ENCODE measurements at regions not wholly inside any gene's neighbourhood (a gene's known extent, or its start where the extent isn't known, plus 50 kb on each side); places are given as distances from the start of the nearest gene placed in this dataset.

GRCh38 chr10:3524086-3524960 is 260.7 kb downstream of the KLF6 start:
- Mint-ChIP-seq H3K9me3 (no peaks in the 10 kb centered on the region), H3K27ac (no peak overlapping the region), H3K4me3 (no peak overlapping the region), H3K36me3 (no peaks in the 10 kb centered on the region), H3K27me3 (peaks cover 6% of the 10 kb centered on the region), H3K4me1 (peaks cover 3% of the 10 kb centered on the region)
- no peak for ATAC-seq (ENCODE audit: low read depth)
- DNase-seq (ENCODE audit: low spot score in 2 of 2), result no peak

GRCh38 chr10:3523309-3524050 is 261.5 kb downstream of the KLF6 start:
- Mint-ChIP-seq H3K27me3 (peaks cover 6% of the 10 kb centered on the region), H3K27ac (no peak overlapping the region), H3K4me3 (no peak overlapping the region), H3K9me3 (peaks cover 3% of the 10 kb centered on the region), H3K4me1 (peaks cover 3% of the 10 kb centered on the region), H3K36me3 (no peaks in the 10 kb centered on the region)
- no peak for ATAC-seq (ENCODE audit: low read depth)
- no peak for DNase-seq (ENCODE audit: low spot score in 2 of 2)

GRCh38 chr10:3516923-3517255 is 268.1 kb downstream of the KLF6 start:
- Mint-ChIP-seq H3K4me1 (no peaks in the 10 kb centered on the region), H3K9me3 (peaks cover 3% of the 10 kb centered on the region), H3K4me3 (no peak overlapping the region)

GRCh38 chr10:3516234-3516922 is 268.6 kb downstream of the KLF6 start:
- no peak overlapping the region for H3K27ac Mint-ChIP-seq
- H3K36me3 Mint-ChIP-seq, result no peaks in the 10 kb centered on the region
- H3K9me3 Mint-ChIP-seq, result peaks cover 3% of the 10 kb centered on the region
- no peaks in the 10 kb centered on the region for H3K4me1 Mint-ChIP-seq
- H3K27me3 Mint-ChIP-seq, result peaks cover 4% of the 10 kb centered on the region
- H3K4me3 Mint-ChIP-seq, result no peak overlapping the region
- no peak for ATAC-seq (ENCODE audit: low read depth)
- DNase-seq (ENCODE audit: low spot score in 2 of 2), result no peak

More at GRCh38 chr10:3516923-3517255, 268.1 kb downstream of the KLF6 start:
- H3K27ac Mint-ChIP-seq, result no peak overlapping the region
- H3K36me3 Mint-ChIP-seq, result no peaks in the 10 kb centered on the region
- H3K27me3 Mint-ChIP-seq, result peaks cover 5% of the 10 kb centered on the region
- DNase-seq (ENCODE audit: low spot score in 2 of 2), result no peak
- ATAC-seq (ENCODE audit: low read depth), result no peak

GRCh38 chr10:3514691-3515090 is 270.3 kb downstream of the KLF6 start:
- DNase-seq (ENCODE audit: low spot score in 2 of 2), result no peak
- H3K27ac Mint-ChIP-seq, result no peak overlapping the region

GRCh38 chr10:3512263-3512662 is 272.7 kb downstream of the KLF6 start:
- Mint-ChIP-seq H3K4me3 (no peak overlapping the region), H3K27me3 (peaks cover 4% of the 10 kb centered on the region), H3K4me1 (no peaks in the 10 kb centered on the region), H3K9me3 (peaks cover 3% of the 10 kb centered on the region), H3K27ac (no peak overlapping the region), H3K36me3 (no peaks in the 10 kb centered on the region)
- ATAC-seq (ENCODE audit: low read depth) (no peak), DNase-seq (ENCODE audit: low spot score in 2 of 2) (no peak)

More at GRCh38 chr10:3514691-3515090, 270.3 kb downstream of the KLF6 start:
- H3K4me3 Mint-ChIP-seq, result no peak overlapping the region
- H3K9me3 Mint-ChIP-seq, result peaks cover 3% of the 10 kb centered on the region
- ATAC-seq (ENCODE audit: low read depth), result no peak
- H3K27me3 Mint-ChIP-seq, result peaks cover 4% of the 10 kb centered on the region
- H3K36me3 Mint-ChIP-seq, result no peaks in the 10 kb centered on the region
- no peaks in the 10 kb centered on the region for H3K4me1 Mint-ChIP-seq

GRCh38 chr10:3511483-3511882 is 273.5 kb downstream of the KLF6 start:
- DNase-seq (ENCODE audit: low spot score in 2 of 2) (no peak), ATAC-seq (ENCODE audit: low read depth) (no peak)
- no peaks in the 10 kb centered on the region for H3K36me3 Mint-ChIP-seq
- no peak overlapping the region for H3K4me3 Mint-ChIP-seq
- peaks cover 3% of the 10 kb centered on the region for H3K9me3 Mint-ChIP-seq
- H3K27me3 Mint-ChIP-seq, result peaks cover 4% of the 10 kb centered on the region
- H3K4me1 Mint-ChIP-seq, result no peaks in the 10 kb centered on the region
- no peak overlapping the region for H3K27ac Mint-ChIP-seq

- Mint-ChIP-seq H3K4me3 (no peak overlapping the region), H3K4me1 (no peaks in the 10 kb centered on the region), H3K36me3 (no peaks in the 10 kb centered on the region), H3K27ac (no peak overlapping the region), H3K9me3 (peaks cover 3% of the 10 kb centered on the region), H3K27me3 (peaks cover 4% of the 10 kb centered on the region)
- no peak for DNase-seq (ENCODE audit: low spot score in 2 of 2)
- no peak for ATAC-seq (ENCODE audit: low read depth)
Observed at GRCh38 chr10:3510741-3511140, 274.3 kb downstream of the KLF6 start.

- H3K9me3 Mint-ChIP-seq, result peaks cover 3% of the 10 kb centered on the region
- H3K27ac Mint-ChIP-seq, result no peak overlapping the region
- ATAC-seq (ENCODE audit: low read depth) (no peak), DNase-seq (ENCODE audit: low spot score in 2 of 2) (no peak)
- H3K4me1 Mint-ChIP-seq, result no peaks in the 10 kb centered on the region
- no peak overlapping the region for H3K4me3 Mint-ChIP-seq
- H3K27me3 Mint-ChIP-seq, result peaks cover 2% of the 10 kb centered on the region
- H3K36me3 Mint-ChIP-seq, result no peaks in the 10 kb centered on the region
Observed at GRCh38 chr10:3509355-3509754, 275.7 kb downstream of the KLF6 start.

- Mint-ChIP-seq H3K4me1 (no peaks in the 10 kb centered on the region), H3K4me3 (no peak overlapping the region), H3K9me3 (no peaks in the 10 kb centered on the region), H3K27me3 (no peaks in the 10 kb centered on the region), H3K27ac (no peak overlapping the region), H3K36me3 (no peaks in the 10 kb centered on the region)
- no peak for ATAC-seq (ENCODE audit: low read depth)
- no peak for DNase-seq (ENCODE audit: low spot score in 2 of 2)
Observed at GRCh38 chr10:3503299-3503698, 281.7 kb downstream of the KLF6 start.

- H3K9me3 Mint-ChIP-seq, result no peaks in the 10 kb centered on the region
- no peaks in the 10 kb centered on the region for H3K36me3 Mint-ChIP-seq
- no peaks in the 10 kb centered on the region for H3K27me3 Mint-ChIP-seq
- H3K27ac Mint-ChIP-seq, result no peak overlapping the region
- no peak for ATAC-seq (ENCODE audit: low read depth)
- H3K4me1 Mint-ChIP-seq, result no peaks in the 10 kb centered on the region
- DNase-seq (ENCODE audit: low spot score in 2 of 2), result no peak
- H3K4me3 Mint-ChIP-seq, result no peak overlapping the region
Observed at GRCh38 chr10:3502673-3503072, 282.3 kb downstream of the KLF6 start.

GRCh38 chr10:3500408-3500856 is 284.6 kb downstream of the KLF6 start:
- peaks cover 7% of the 10 kb centered on the region for H3K27me3 Mint-ChIP-seq
- ATAC-seq (ENCODE audit: low read depth), result no peak

GRCh38 chr10:3499120-3499519 is 285.9 kb downstream of the KLF6 start:
- DNase-seq (ENCODE audit: low spot score in 2 of 2) (no peak), ATAC-seq (ENCODE audit: low read depth) (no peak)
- peaks cover 11% of the 10 kb centered on the region for H3K27me3 Mint-ChIP-seq
- H3K9me3 Mint-ChIP-seq, result no peaks in the 10 kb centered on the region
- H3K4me1 Mint-ChIP-seq, result no peaks in the 10 kb centered on the region
- H3K36me3 Mint-ChIP-seq, result no peaks in the 10 kb centered on the region
- no peak overlapping the region for H3K27ac Mint-ChIP-seq
- no peak overlapping the region for H3K4me3 Mint-ChIP-seq

More at GRCh38 chr10:3500408-3500856, 284.6 kb downstream of the KLF6 start:
- Mint-ChIP-seq H3K9me3 (no peaks in the 10 kb centered on the region), H3K4me3 (no peak overlapping the region), H3K4me1 (no peaks in the 10 kb centered on the region), H3K27ac (no peak overlapping the region), H3K36me3 (no peaks in the 10 kb centered on the region)
- no peak for DNase-seq (ENCODE audit: low spot score in 2 of 2)

- H3K9me3 Mint-ChIP-seq, result no peaks in the 10 kb centered on the region
Observed at GRCh38 chr10:3497581-3497980, 287.4 kb downstream of the KLF6 start.

More at GRCh38 chr10:3497581-3497980, 287.4 kb downstream of the KLF6 start:
- Mint-ChIP-seq H3K36me3 (no peaks in the 10 kb centered on the region), H3K27ac (no peak overlapping the region), H3K4me1 (no peaks in the 10 kb centered on the region), H3K4me3 (no peak overlapping the region), H3K27me3 (peaks cover 12% of the 10 kb centered on the region)
- no peak for DNase-seq (ENCODE audit: low spot score in 2 of 2)
- no peak for ATAC-seq (ENCODE audit: low read depth)

Data from memory B cell (primary cell).